Common myeloid progenitor, CD34-positive (primary cell): ENCODE measurements at regions not wholly inside any gene's neighbourhood (a gene's known extent, or its start where the extent isn't known, plus 50 kb on each side); places are given as distances from the start of the nearest gene placed in this dataset.

Experiments used
- CTCF ChIA-PET: fragments of 350-600 bp; sonication (Branson Sonifier 250); formaldehyde crosslinking; loops from one replicate; lab custom pipeline; 2021; ENCODE audit warnings: antibody characterized with exemption; lab: Charles Lee
- POLR2A ChIA-PET: fragments of 350-600 bp; sonication (Branson Sonifier 250); formaldehyde crosslinking; loops from one replicate; lab custom pipeline; 2021; ENCODE audit warnings: antibody characterized with exemption; lab: Charles Lee
- DNase-seq, 3 donors: peaks; one replicate each; pipeline versions ENCODE4 v3.0.0 to v3.0.0-alpha.2; 2013
- H3K27ac ChIP-seq, 2 experiments: 1 replicate in 1 of 2; 2 replicates in 1 of 2; pipeline ENCODE4 v1.7.0; 2013; ENCODE audit warnings: inconsistent platforms in 2 of 2, low read length in 2 of 2, mild to moderate bottlenecking in 2 of 2, low read depth in 1 of 2, moderate library complexity in 1 of 2; ENCODE audit not compliant: severe bottlenecking in 2 of 2, insufficient read depth in 1 of 2, poor library complexity in 1 of 2
- H3K27me3 ChIP-seq, 5 experiments: replicated peaks in 2 of 5; 1 replicate in 3 of 5; 2 replicates in 2 of 5; pipeline versions ENCODE4 v1.6.1 to v1.7.0; 2013; ENCODE audit warnings: low read length in 4 of 5, mild to moderate bottlenecking in 2 of 5, moderate library complexity in 2 of 5, inconsistent platforms in 1 of 5; ENCODE audit not compliant: insufficient read depth in 5 of 5, control insufficient read depth in 4 of 5
- H3K36me3 ChIP-seq, 4 experiments: 1 replicate in 2 of 4; 2 replicates in 2 of 4; pipeline versions ENCODE4 v1.6.1 to v1.7.0; 2013; ENCODE audit warnings: low read length in 3 of 4, control low read depth in 1 of 4, mild to moderate bottlenecking in 1 of 4; ENCODE audit not compliant: control insufficient read depth in 4 of 4, insufficient read depth in 4 of 4
- H3K4me1 ChIP-seq, 4 experiments: 1 replicate in 3 of 4; 2 replicates in 1 of 4; pipeline versions ENCODE4 v1.6.1 to v1.7.1; 2013; ENCODE audit warnings: low read length in 3 of 4, mild to moderate bottlenecking in 3 of 4, control low read depth in 1 of 4, inconsistent platforms in 1 of 4, moderate library complexity in 1 of 4; ENCODE audit not compliant: control insufficient read depth in 4 of 4, insufficient read depth in 4 of 4; ENCODE audit errors: control extremely low read depth in 1 of 4
- H3K4me3 ChIP-seq, 7 experiments: 1 replicate in 4 of 7; 2 replicates in 3 of 7; pipeline versions ENCODE4 v1.5.1 to v1.7.0; 2013; ENCODE audit warnings: mild to moderate bottlenecking in 7 of 7, low read length in 6 of 7, moderate library complexity in 6 of 7, inconsistent platforms in 2 of 7, low read depth in 2 of 7, control low read depth in 1 of 7; ENCODE audit not compliant: insufficient read depth in 4 of 7, control insufficient read depth in 1 of 7; ENCODE audit errors: extremely low read depth in 1 of 7
- H3K9me3 ChIP-seq, 5 experiments: 1 replicate in 4 of 5; 2 replicates in 1 of 5; pipeline versions ENCODE4 v1.6.1 to v1.7.1; 2013; ENCODE audit warnings: low read length in 4 of 5, mild to moderate bottlenecking in 2 of 5, inconsistent platforms in 1 of 5, low read depth in 1 of 5, moderate library complexity in 1 of 5; ENCODE audit not compliant: control insufficient read depth in 4 of 5, insufficient read depth in 2 of 5; ENCODE audit errors: control extremely low read depth in 1 of 5
- WGBS: methylation state at CpG from one replicate; pipeline ENCODE4 v1.1.5; 2013; ENCODE audit not compliant: insufficient coverage; 5-methylcytosine and 5-hydroxymethylcytosine counted together

DNA sequence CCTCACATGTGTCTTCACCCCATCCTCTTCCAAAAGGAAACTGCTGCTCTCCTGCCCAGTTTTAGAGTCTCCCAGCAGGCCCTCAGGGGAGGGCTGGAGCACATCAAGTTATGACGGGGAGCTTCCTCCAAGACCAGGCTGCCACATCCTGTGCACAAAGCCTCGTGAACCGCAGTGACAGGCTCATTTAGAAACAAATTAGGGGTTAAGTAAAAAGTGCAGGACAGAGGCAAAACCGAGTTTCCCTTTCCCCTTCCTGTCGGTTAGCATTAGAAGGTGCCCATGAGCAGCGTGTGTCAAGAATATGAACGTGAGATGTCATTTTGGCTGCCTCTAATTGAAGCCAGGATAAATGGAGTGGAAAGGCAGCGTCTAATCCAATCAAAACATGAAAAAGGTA lies 199.7 kb downstream of the ARRDC4 start:
- H3K4me3 ChIP-seq = peak overlapping the region in 2 of 7 experiments; percentile 0 to 32
- H3K27ac ChIP-seq = no peak overlapping the region
- H3K9me3 ChIP-seq = peaks cover 0 to 10% (median 0%) of the 10 kb centered on the region in 5 experiments
- POLR2A ChIA-PET = interaction anchor here (1.4 kb wide), 1 partner anchor 10 kb away, joined by 13 read pairs; no protein-coding TSS in a partner anchor
- peaks cover 2 to 36% (median 34%) of the 10 kb centered on the region in 4 experiments for H3K4me1 ChIP-seq
- H3K27me3 ChIP-seq = no peaks in the 10 kb centered on the region
- WGBS = 0% methylated on average over 5 of the region's 8 CpGs
- H3K36me3 ChIP-seq = no peaks in the 10 kb centered on the region
- CTCF ChIA-PET = interaction anchor here (1.0 to 1.6 kb wide), 6 partner anchors 9 to 256 kb away, joined by 3 to 8 read pairs (median 4); no protein-coding TSS in a partner anchor
- peak; percentile 90 to 96 (median 94) for DNase-seq

DNA sequence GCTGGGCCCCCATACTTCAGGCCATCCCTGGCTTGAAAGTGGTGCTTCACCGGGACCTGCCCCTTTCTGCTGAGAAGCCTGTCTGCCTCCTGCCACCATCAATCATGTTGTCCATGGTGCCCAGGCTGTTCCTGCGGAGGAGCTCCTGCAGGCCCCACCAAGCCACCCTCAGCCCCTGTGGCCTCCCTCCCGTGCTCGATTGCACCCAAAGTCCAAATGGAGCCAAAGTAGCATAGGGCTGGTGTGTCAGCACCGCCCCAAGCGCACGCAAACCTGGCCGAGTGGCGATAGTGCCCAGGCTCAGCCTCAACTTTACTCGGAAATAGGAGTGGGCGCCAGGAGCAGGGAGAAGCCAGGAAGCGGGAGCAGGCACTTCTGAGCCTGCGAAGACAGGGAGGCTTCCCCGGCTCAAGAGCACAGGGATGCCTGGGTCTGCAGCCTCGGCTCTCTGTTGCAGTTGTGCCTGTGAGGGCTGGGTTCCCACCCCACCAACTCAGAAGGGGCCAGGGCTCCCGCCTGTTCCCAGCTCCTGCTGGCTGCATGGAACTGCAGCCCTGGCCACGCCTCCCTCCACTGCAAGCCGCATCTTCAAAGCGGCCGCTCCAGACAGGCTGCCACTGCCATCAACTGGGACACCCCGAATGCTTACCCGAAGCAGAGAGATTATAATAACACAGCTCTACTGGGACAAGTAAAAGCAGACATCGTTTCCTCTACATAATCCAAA lies 203.0 kb downstream of the ARRDC4 start:
- no peaks in the 10 kb centered on the region for H3K27me3 ChIP-seq
- no peak overlapping the region for H3K4me3 ChIP-seq
- no peaks in the 10 kb centered on the region for H3K36me3 ChIP-seq
- POLR2A ChIA-PET = no interaction called here
- DNase-seq = no peak
- CTCF ChIA-PET = interaction anchor here (1.3 to 2.2 kb wide), 4 partner anchors 10 to 264 kb away, joined by 3 to 8 read pairs (median 4); no protein-coding TSS in a partner anchor
- peaks cover 0 to 10% (median 0%) of the 10 kb centered on the region in 5 experiments for H3K9me3 ChIP-seq
- 99% methylated on average over 22 of the region's 23 CpGs for WGBS
- no peak overlapping the region for H3K27ac ChIP-seq
- H3K4me1 ChIP-seq = peaks cover 2 to 36% (median 34%) of the 10 kb centered on the region in 4 experiments

DNA sequence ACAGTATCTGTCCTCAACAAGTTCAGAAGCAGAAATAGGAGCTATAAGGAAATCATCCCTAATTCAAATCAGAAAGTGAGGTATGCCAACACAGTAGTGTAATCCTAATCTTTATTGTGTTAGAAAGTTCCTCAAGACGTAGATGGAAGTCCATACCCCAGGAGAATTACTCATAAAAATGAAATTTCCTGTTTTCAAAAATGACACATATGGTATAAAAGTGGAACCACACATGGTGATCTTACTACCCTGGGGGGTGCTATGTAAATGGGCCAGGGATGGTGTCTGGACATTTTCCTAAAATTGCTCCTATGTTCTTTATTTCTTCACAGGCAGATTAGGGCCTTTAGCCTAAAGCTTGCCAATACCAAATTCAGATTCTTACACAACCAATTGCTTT lies 204.1 kb downstream of the ARRDC4 start:
- H3K4me1 ChIP-seq = peaks cover 2 to 31% (median 27%) of the 10 kb centered on the region in 4 experiments
- WGBS = no CpG with 5 or more reads among the region's 1 CpG
- no peak overlapping the region for H3K27ac ChIP-seq
- H3K36me3 ChIP-seq = no peaks in the 10 kb centered on the region
- CTCF ChIA-PET = interaction anchor here (1.1 to 2.2 kb wide), 3 partner anchors 13 to 261 kb away, joined by 3 to 8 read pairs (median 3); no protein-coding TSS in a partner anchor
- DNase-seq = no peak
- H3K9me3 ChIP-seq = peaks cover 0 to 10% (median 0%) of the 10 kb centered on the region in 5 experiments
- no peak overlapping the region for H3K4me3 ChIP-seq
- POLR2A ChIA-PET = no interaction called here
- no peaks in the 10 kb centered on the region for H3K27me3 ChIP-seq

DNA sequence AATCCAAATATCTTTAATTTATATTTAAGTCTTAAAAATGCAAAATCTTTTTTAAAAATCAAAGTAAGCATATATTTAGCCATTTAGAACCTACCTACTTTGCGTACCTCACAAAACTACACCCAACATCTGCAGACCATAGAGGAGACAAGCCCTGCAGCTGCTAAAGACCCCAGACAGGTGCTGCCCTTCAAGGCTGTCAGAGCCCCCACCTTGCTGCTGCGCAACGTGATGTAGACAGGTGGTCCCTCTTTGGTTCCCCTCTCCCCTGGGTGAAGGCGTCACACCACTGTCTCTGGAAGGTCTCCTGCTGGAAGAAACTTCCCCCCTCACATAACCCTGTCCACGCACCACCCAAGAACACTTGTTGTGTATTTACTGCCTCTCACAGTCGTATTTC lies 204.5 kb downstream of the ARRDC4 start:
- POLR2A ChIA-PET = no interaction called here

DNA sequence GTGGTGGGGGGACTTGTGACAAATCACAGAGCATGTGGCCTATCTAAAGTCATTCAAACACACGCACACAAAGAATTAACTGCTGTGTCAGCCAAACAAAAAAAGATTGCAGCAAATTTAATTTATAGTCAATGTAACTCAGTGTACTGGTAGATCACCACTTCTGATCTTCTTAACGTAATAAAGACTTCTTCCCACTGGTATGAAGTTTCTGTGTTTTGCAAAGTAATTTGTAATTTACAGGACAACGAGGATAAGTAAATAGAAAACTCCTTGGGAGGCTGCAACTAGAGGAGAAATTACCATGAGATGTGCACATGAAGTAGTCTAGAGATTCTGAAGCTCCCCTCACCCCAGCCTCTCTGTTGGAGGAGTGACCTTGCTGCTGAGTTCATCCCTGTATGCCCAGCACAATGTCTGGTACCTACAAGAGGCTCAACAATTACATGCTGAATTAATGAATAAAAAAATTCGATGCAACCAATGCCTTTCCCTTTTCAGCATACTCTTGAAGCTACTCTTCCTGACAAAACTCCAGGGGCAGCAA lies 207.3 kb downstream of the ARRDC4 start:
- CTCF ChIA-PET = interaction anchor here (1.7 kb wide), 1 partner anchor 10 kb away, joined by 7 read pairs; no protein-coding TSS in a partner anchor
- H3K4me1 ChIP-seq = peaks cover 0 to 10% (median 9%) of the 10 kb centered on the region in 4 experiments
- H3K9me3 ChIP-seq = peaks cover 0 to 5% (median 0%) of the 10 kb centered on the region in 5 experiments
- POLR2A ChIA-PET = no interaction called here
- no peaks in the 10 kb centered on the region for H3K27me3 ChIP-seq
- no peak overlapping the region for H3K27ac ChIP-seq
- H3K4me3 ChIP-seq = no peak overlapping the region
- 91% methylated on average over 1 of the region's 4 CpGs for WGBS
- no peak for DNase-seq
- no peaks in the 10 kb centered on the region for H3K36me3 ChIP-seq

More for the DNA sequence above, 204.5 kb downstream of the ARRDC4 start:
- 74% methylated on average over 6 of the region's 6 CpGs for WGBS
- H3K4me3 ChIP-seq = no peak overlapping the region
- H3K4me1 ChIP-seq = peaks cover 2 to 27% (median 23%) of the 10 kb centered on the region in 4 experiments
- DNase-seq = no peak
- H3K36me3 ChIP-seq = no peaks in the 10 kb centered on the region
- H3K27ac ChIP-seq = no peak overlapping the region
- CTCF ChIA-PET = interaction anchor here (1.1 to 2.2 kb wide), 4 partner anchors 13 to 261 kb away, joined by 3 to 8 read pairs (median 3); no protein-coding TSS in a partner anchor
- peaks cover 0 to 10% (median 0%) of the 10 kb centered on the region in 5 experiments for H3K9me3 ChIP-seq
- no peaks in the 10 kb centered on the region for H3K27me3 ChIP-seq

DNA sequence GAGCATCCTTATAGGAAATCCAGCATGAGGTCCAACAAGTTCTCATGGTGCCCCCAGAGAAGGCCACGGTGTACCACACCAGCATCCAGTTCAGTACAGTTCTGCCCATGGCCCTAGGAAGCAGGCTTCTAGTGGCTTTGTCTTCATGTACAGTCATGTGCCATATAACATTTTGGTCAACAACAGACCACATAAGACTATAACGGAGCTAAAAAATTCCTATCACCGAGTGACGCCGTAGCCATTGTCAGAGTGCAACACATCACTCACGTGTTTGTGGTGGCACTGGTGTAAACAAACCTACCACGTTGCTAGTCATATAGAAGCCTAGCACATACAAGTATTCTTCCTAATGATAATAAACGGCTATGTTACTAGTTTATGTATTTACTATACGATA lies 209.0 kb downstream of the ARRDC4 start:
- Histone ChIP-seq H3K36me3 (no peaks in the 10 kb centered on the region), H3K4me3 (no peak overlapping the region), H3K27ac (no peak overlapping the region), H3K27me3 (no peaks in the 10 kb centered on the region), H3K9me3 (no peaks in the 10 kb centered on the region), H3K4me1 (peaks cover 0 to 5% (median 2%) of the 10 kb centered on the region in 4 experiments)
- CTCF ChIA-PET = interaction anchor here (1.2 to 2.8 kb wide), 5 partner anchors 9 to 263 kb away, joined by 3 to 10 read pairs (median 8); no protein-coding TSS in a partner anchor
- POLR2A ChIA-PET = no interaction called here
- 97% methylated on average over 6 of the region's 9 CpGs for WGBS
- DNase-seq = peak in 2 of 3 donors; percentile 48 to 80
